ENCODE measurements at regions not wholly inside any gene's neighbourhood (a gene's known extent, or its start where the extent isn't known, plus 50 kb on each side); places are given as distances from the start of the nearest gene placed in this dataset.
A peak's percentile ranks its signal among the peaks of the same experiment; 100 is the strongest.

DNA sequence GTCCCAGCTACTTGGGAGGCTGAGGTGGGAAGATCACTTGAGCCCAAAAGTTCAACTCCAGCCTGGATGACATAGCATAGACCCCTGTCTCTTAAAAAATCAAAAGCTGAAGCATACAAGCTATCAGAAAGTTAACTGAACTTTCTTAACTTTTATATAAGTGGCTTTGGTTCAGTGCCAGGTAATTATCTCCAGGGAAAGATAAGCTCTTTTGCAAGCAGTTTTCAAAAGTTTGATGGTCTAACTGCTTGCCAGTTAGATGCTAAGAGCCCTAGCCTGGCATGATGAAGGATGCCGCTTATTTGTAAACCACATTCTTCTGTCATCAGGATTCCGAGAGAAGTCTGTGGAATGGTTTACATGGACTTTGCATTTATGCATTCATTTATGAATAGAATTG is 409.1 kb downstream of the AEBP2 start:
- H3K4me1 ChIP-seq: peaks cover 0 to 31% (median 21%) of the 10 kb centered on the region in 4 donors
- peak overlapping the region; percentile 48 to 81 (median 74) for H3K27ac ChIP-seq
- intact Hi-C loops (cut with DNase I): loop anchor here (5.0 kb wide), 1 partner anchor 34 kb away; no protein-coding TSS in a partner anchor
- no peak for TF ChIP-seq POLR2AphosphoS5 (IDR thresholded peaks at IDR 0.05)
- TF ChIP-seq POLR2A (IDR thresholded peaks at IDR 0.05): no peak
- TF ChIP-seq EP300 (IDR thresholded peaks at IDR 0.05): no peak
- TF ChIP-seq, protein P1, sequence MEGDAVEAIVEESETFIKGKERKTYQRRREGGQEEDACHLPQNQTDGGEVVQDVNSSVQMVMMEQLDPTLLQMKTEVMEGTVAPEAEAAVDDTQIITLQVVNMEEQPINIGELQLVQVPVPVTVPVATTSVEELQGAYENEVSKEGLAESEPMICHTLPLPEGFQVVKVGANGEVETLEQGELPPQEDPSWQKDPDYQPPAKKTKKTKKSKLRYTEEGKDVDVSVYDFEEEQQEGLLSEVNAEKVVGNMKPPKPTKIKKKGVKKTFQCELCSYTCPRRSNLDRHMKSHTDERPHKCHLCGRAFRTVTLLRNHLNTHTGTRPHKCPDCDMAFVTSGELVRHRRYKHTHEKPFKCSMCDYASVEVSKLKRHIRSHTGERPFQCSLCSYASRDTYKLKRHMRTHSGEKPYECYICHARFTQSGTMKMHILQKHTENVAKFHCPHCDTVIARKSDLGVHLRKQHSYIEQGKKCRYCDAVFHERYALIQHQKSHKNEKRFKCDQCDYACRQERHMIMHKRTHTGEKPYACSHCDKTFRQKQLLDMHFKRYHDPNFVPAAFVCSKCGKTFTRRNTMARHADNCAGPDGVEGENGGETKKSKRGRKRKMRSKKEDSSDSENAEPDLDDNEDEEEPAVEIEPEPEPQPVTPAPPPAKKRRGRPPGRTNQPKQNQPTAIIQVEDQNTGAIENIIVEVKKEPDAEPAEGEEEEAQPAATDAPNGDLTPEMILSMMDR (IDR thresholded peaks at IDR 0.05): no peak
- no peak overlapping the region for H3K4me3 ChIP-seq
- no peaks in the 10 kb centered on the region for H3K27me3 ChIP-seq
- WGBS, 2 donors: 42 to 76% methylated on average over 2 of the region's 2 CpGs
- peaks cover 0 to 8% (median 0%) of the 10 kb centered on the region in 4 donors for H3K9me3 ChIP-seq
- DNase-seq: no peak
- H3K36me3 ChIP-seq: no peaks in the 10 kb centered on the region

DNA sequence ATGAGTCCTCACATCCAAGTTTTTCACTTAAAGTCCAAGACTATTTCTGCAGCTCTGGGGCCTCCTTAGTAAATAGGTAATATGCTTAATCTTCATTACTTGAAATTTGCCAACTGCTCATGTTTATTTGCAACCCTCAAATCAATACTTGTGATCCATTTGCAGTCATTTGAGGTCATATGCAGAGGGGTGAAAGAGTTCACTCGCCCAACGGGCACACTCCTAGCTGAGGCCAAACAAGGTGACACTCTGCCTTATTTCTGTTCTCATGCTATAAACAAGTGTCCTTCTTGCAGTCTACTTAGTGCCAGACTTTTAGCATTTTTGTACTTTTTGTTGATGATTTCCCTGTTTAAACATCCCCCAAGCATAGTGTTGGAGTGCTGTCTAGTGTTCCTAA is 409.9 kb downstream of the AEBP2 start:
- no peaks in the 10 kb centered on the region for H3K27me3 ChIP-seq
- TF ChIP-seq POLR2A (IDR thresholded peaks at IDR 0.05): no peak
- no peak for DNase-seq
- no peaks in the 10 kb centered on the region for H3K36me3 ChIP-seq
- intact Hi-C loops (cut with DNase I): loop anchor here (5.0 kb wide), 1 partner anchor 33 kb away; no protein-coding TSS in a partner anchor
- peaks cover 0 to 24% (median 18%) of the 10 kb centered on the region in 4 donors for H3K4me1 ChIP-seq
- H3K4me3 ChIP-seq: no peak overlapping the region
- WGBS, 2 donors: 59 to 80% methylated on average over 2 of the region's 2 CpGs
- H3K27ac ChIP-seq: peak overlapping the region in 1 of 4 donors; percentile 71
- peaks cover 0 to 8% (median 0%) of the 10 kb centered on the region in 4 donors for H3K9me3 ChIP-seq

DNA sequence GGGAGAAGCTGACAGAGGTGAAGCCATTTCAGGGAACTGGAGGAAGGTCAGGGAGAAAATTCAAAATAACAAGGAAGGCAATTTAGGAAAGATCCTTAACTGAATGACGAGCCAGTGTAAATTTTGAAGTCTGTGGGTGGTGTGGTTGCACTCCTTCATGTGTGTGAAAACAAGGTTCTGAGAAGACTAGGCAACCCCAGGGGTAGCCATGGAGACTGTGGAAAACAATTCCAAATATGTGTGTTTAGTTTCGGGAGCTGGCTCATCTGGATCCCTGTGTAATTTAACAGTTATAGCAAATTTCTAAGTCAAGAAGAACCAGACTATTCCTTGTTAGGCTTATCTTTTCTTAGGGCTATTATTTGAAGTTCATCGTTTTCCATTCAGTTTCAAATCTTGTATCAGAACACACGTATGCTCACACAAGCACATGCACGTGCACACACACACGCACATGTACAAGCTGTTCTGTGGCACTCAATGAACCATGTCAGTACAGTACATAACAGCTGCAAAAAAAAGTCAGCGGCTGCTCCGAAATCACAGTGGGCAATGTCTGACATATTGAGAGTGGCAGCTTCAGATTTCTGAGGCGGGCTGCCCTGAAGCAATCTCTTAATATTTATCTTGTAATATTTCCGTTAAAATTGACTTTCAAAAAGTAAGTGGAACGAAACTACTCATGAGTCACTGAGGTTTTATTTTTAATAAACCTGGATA is 411.2 kb downstream of the AEBP2 start:
- H3K27me3 ChIP-seq: no peaks in the 10 kb centered on the region
- DNase-seq: no peak
- peak overlapping the region in 3 of 4 donors; percentile 12 to 57 (median 44) for H3K27ac ChIP-seq

DNA sequence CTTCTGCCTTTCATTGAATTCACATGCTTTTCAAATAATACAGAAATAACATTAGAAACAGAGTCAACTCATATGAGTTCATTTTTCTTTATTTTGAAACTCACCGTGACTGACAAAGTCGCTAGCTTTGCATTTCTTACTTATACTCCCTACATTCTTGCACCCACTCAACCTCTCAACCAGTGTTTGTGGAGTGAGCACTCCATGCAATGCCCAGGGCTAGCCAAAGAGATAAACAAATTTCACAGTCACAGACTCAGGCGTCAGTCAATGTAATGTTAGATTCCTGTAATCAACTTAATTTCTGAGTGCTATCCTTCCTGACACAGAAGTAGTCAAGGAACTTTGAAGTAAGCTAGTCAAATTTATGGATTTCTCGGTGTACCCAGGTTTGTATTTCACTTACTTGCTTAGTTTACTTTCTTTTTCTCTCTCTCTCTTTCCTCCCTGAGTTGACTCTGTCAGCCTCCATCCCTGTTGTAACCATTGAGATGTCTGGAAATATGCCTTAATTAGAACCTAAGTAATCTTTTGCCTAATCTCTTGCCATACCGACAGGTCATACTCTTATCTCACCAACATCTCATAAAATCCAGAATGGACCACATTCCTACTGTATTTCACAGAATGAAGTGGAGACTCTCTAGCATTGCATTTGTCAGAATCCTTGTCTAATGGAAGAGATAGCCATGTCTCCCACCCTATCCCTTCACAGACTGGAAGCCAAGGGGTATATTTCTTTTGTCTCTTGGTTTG is 413.0 kb downstream of the AEBP2 start:
- Histone ChIP-seq H3K27me3 (no peaks in the 10 kb centered on the region), H3K9me3 (peaks cover 0 to 8% (median 0%) of the 10 kb centered on the region in 4 donors), H3K36me3 (no peaks in the 10 kb centered on the region), H3K4me1 (peaks cover 0 to 24% (median 14%) of the 10 kb centered on the region in 4 donors), H3K27ac (no peak overlapping the region), H3K4me3 (no peak overlapping the region)
- DNase-seq: no peak
- TF ChIP-seq POLR2AphosphoS5 (IDR thresholded peaks at IDR 0.05): no peak
- TF ChIP-seq EP300 (IDR thresholded peaks at IDR 0.05): no peak
- no peak for TF ChIP-seq POLR2A (IDR thresholded peaks at IDR 0.05)
- TF ChIP-seq, protein P1 (IDR thresholded peaks at IDR 0.05): no peak
- 74 to 82% methylated on average over 5 of the region's 5 CpGs for WGBS, 2 donors
- intact Hi-C loops (cut with DNase I): no loop called here

More for the DNA sequence above, 411.2 kb downstream of the AEBP2 start:
- intact Hi-C loops (cut with DNase I): no loop called here
- Histone ChIP-seq H3K36me3 (no peaks in the 10 kb centered on the region), H3K4me1 (peaks cover 0 to 22% (median 17%) of the 10 kb centered on the region in 4 donors), H3K4me3 (no peak overlapping the region), H3K9me3 (peaks cover 0 to 8% (median 0%) of the 10 kb centered on the region in 4 donors)
- WGBS, 2 donors: 85 to 86% methylated on average over 11 of the region's 11 CpGs
- TF ChIP-seq EP300 (IDR thresholded peaks at IDR 0.05): no peak
- TF ChIP-seq, protein P1 (IDR thresholded peaks at IDR 0.05): no peak
- no peak for TF ChIP-seq POLR2AphosphoS5 (IDR thresholded peaks at IDR 0.05)
- TF ChIP-seq POLR2A (IDR thresholded peaks at IDR 0.05): no peak

DNA sequence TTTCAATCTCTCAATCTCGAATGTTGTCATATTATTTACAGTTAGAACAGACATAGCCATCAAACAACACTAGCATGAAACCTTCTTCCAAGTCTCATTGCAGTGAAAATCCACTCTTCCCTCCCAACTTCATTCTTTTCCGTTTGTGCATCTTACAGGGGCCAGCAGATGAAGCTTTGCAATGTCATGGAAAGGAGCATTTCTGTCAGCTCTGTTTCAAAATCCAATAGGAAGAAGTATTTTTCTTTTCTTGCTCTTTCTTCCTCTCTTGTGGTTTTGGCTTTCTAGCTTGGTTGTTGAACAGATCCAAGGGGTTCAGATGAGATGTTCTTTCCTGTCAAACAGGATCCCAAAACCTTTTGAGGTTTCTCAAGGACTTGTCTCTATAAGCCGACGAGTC is 416.6 kb downstream of the AEBP2 start:
- Histone ChIP-seq H3K27me3 (no peaks in the 10 kb centered on the region), H3K4me1 (peaks cover 0 to 15% (median 7%) of the 10 kb centered on the region in 4 donors), H3K27ac (peak overlapping the region; percentile 56 to 69 (median 63)), H3K36me3 (no peaks in the 10 kb centered on the region), H3K4me3 (no peak overlapping the region), H3K9me3 (no peaks in the 10 kb centered on the region)
- intact Hi-C loops (cut with DNase I): no loop called here
- DNase-seq: no peak
- TF ChIP-seq EP300 (IDR thresholded peaks at IDR 0.05) (no peak), POLR2AphosphoS5 (IDR thresholded peaks at IDR 0.05) (peak in 2 of 4 donors; percentile 18 to 34), POLR2A (IDR thresholded peaks at IDR 0.05) (no peak)
- WGBS, 2 donors: 41 to 77% methylated on average over 4 of the region's 4 CpGs

Measured in sigmoid colon (tissue), 6 donors.